ENCODE measurements at regions not wholly inside any gene's neighbourhood (a gene's known extent, or its start where the extent isn't known, plus 50 kb on each side); places are given as distances from the start of the nearest gene placed in this dataset.

- DNase-seq (ENCODE audit: extremely low read depth, low read depth) = no peak
These were observed 176.1 kb upstream of the TNP1 start for GRCh38 chr2:217035967-217036366.

- no peak for DNase-seq (ENCODE audit: extremely low read depth, low read depth)
These were observed 173.3 kb upstream of the TNP1 start for GRCh38 chr2:217033186-217033585.

- no peak for DNase-seq (ENCODE audit: extremely low read depth, low read depth)
These were observed 171.6 kb upstream of the TNP1 start for GRCh38 chr2:217031445-217031844.

- no peak for DNase-seq (ENCODE audit: extremely low read depth, low read depth)
These were observed 170.2 kb upstream of the TNP1 start for GRCh38 chr2:217030081-217030480.

- DNase-seq (ENCODE audit: extremely low read depth, low read depth) = no peak
These were observed 168.3 kb upstream of the TNP1 start for GRCh38 chr2:217028128-217028527.

GRCh38 chr2:217027414-217027813 is 167.6 kb upstream of the TNP1 start:
- DNase-seq (ENCODE audit: extremely low read depth, low read depth) = no peak

GRCh38 chr2:217026569-217026968 is 166.7 kb upstream of the TNP1 start:
- DNase-seq (ENCODE audit: extremely low read depth, low read depth) = no peak

GRCh38 chr2:217026161-217026560 is 166.3 kb upstream of the TNP1 start:
- no peak for DNase-seq (ENCODE audit: extremely low read depth, low read depth)

- no peak for DNase-seq (ENCODE audit: extremely low read depth, low read depth)
These were observed 163.7 kb upstream of the TNP1 start for GRCh38 chr2:217023611-217024010.

- no peak for DNase-seq (ENCODE audit: extremely low read depth, low read depth)
These were observed 157.8 kb upstream of the TNP1 start for GRCh38 chr2:217017456-217018252.

GRCh38 chr2:217016796-217017419 is 157.0 kb upstream of the TNP1 start:
- DNase-seq (ENCODE audit: extremely low read depth, low read depth) = no peak

- DNase-seq (ENCODE audit: extremely low read depth, low read depth) = no peak
These were observed 154.7 kb upstream of the TNP1 start for GRCh38 chr2:217014328-217015105.

- no peak for DNase-seq (ENCODE audit: extremely low read depth, low read depth)
These were observed 154.1 kb upstream of the TNP1 start for GRCh38 chr2:217013926-217014325.

- no peak for DNase-seq (ENCODE audit: extremely low read depth, low read depth)
These were observed 151.7 kb upstream of the TNP1 start for GRCh38 chr2:217011576-217011975.

- no peak for DNase-seq (ENCODE audit: extremely low read depth, low read depth)
These were observed 150.3 kb upstream of the TNP1 start for GRCh38 chr2:217010173-217010572.

- DNase-seq (ENCODE audit: extremely low read depth, low read depth) = no peak
These were observed 148.9 kb upstream of the TNP1 start for GRCh38 chr2:217008794-217009193.

GRCh38 chr2:217006217-217006616 is 146.4 kb upstream of the TNP1 start:
- no peak for DNase-seq (ENCODE audit: extremely low read depth, low read depth)

- no peak for DNase-seq (ENCODE audit: extremely low read depth, low read depth)
These were observed 144.8 kb upstream of the TNP1 start for GRCh38 chr2:217004656-217005055.

GRCh38 chr2:217001740-217002139 is 141.9 kb upstream of the TNP1 start:
- no peak for DNase-seq (ENCODE audit: extremely low read depth, low read depth)

- no peak for DNase-seq (ENCODE audit: extremely low read depth, low read depth)
These were observed 140.5 kb upstream of the TNP1 start for GRCh38 chr2:217000406-217000805.

GRCh38 chr2:216996279-216996845 is 136.5 kb upstream of the TNP1 start:
- DNase-seq (ENCODE audit: extremely low read depth, low read depth) = no peak
